ENCODE measurements at regions not wholly inside any gene's neighbourhood (a gene's known extent, or its start where the extent isn't known, plus 50 kb on each side); places are given as distances from the start of the nearest gene placed in this dataset.

GRCh38 chr2:181128199-181128598 is 147.8 kb downstream of the UBE2E3 start (continued):
- TF ChIP-seq, protein P1, sequence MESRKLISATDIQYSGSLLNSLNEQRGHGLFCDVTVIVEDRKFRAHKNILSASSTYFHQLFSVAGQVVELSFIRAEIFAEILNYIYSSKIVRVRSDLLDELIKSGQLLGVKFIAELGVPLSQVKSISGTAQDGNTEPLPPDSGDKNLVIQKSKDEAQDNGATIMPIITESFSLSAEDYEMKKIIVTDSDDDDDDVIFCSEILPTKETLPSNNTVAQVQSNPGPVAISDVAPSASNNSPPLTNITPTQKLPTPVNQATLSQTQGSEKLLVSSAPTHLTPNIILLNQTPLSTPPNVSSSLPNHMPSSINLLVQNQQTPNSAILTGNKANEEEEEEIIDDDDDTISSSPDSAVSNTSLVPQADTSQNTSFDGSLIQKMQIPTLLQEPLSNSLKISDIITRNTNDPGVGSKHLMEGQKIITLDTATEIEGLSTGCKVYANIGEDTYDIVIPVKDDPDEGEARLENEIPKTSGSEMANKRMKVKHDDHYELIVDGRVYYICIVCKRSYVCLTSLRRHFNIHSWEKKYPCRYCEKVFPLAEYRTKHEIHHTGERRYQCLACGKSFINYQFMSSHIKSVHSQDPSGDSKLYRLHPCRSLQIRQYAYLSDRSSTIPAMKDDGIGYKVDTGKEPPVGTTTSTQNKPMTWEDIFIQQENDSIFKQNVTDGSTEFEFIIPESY (IDR thresholded peaks at IDR 0.05) = no peak
- TF ChIP-seq JUND (IDR thresholded peaks at IDR 0.05) = no peak
- TF ChIP-seq, protein P2, sequence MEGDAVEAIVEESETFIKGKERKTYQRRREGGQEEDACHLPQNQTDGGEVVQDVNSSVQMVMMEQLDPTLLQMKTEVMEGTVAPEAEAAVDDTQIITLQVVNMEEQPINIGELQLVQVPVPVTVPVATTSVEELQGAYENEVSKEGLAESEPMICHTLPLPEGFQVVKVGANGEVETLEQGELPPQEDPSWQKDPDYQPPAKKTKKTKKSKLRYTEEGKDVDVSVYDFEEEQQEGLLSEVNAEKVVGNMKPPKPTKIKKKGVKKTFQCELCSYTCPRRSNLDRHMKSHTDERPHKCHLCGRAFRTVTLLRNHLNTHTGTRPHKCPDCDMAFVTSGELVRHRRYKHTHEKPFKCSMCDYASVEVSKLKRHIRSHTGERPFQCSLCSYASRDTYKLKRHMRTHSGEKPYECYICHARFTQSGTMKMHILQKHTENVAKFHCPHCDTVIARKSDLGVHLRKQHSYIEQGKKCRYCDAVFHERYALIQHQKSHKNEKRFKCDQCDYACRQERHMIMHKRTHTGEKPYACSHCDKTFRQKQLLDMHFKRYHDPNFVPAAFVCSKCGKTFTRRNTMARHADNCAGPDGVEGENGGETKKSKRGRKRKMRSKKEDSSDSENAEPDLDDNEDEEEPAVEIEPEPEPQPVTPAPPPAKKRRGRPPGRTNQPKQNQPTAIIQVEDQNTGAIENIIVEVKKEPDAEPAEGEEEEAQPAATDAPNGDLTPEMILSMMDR (IDR thresholded peaks at IDR 0.05; ENCODE audit: low read depth, low read length, missing input control) = no peak

DNA sequence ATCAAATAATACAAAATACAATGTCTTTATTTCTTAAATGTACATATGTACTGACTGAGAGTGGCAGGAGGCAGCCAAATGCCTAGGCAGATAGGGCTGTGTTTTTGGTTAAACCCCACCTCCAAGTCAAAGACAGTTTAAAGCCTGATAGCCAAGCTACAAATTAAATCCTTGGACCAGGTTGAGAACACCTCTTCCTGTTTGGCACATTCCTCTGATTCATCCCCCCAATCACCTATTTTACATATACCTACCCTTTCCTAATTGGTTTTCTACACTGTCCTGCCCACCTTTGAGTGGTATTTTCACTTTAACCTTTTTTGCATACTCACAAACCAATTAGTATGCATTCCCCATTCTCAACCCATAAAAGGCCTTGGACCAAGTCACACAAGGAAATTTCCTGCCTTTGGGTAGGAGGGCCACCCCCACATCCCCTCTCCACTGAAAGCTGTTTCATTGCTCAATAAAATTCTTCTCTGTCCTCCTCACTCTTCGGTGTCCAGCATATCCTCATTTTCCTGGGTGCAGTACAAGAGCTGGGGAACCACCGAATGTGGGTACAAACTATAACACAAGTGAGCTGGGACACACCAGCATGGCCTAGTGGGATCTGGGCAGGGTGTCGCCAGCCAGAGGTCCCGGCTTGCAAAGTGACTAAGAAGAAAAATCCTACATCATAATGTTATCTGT is 149.1 kb downstream of the UBE2E3 start:
- TF ChIP-seq, protein P2 (IDR thresholded peaks at IDR 0.05; ENCODE audit: low read depth, low read length, missing input control) = no peak
- TF ChIP-seq SP1 (IDR thresholded peaks at IDR 0.05) = no peak
- no peak for TF ChIP-seq FOXA1 (IDR thresholded peaks at IDR 0.05)
- TF ChIP-seq YY1 (IDR thresholded peaks at IDR 0.05) = no peak
- no peak for TF ChIP-seq RAD21 (IDR thresholded peaks at IDR 0.05)
- TF ChIP-seq MAX (IDR thresholded peaks at IDR 0.05) = no peak
- no peak for TF ChIP-seq FOXA2 (IDR thresholded peaks at IDR 0.05)
- no peak for TF ChIP-seq GABPA (IDR thresholded peaks at IDR 0.05 in 1 of 2, conservative IDR thresholded peaks at IDR 0.05 in 1 of 2)
- TF ChIP-seq RXRA (IDR thresholded peaks at IDR 0.05) = no peak
- no peak for TF ChIP-seq JUND (IDR thresholded peaks at IDR 0.05)
- no peak for TF ChIP-seq TAF1 (conservative IDR thresholded peaks at IDR 0.05)
- TF ChIP-seq ATF3 (IDR thresholded peaks at IDR 0.05) = no peak
- TF ChIP-seq, protein P1 (IDR thresholded peaks at IDR 0.05) = no peak
- TF ChIP-seq HNF4A (conservative IDR thresholded peaks at IDR 0.05) = no peak
- no peak for TF ChIP-seq EGR1 (IDR thresholded peaks at IDR 0.05; ENCODE audit: low read depth in 2 of 2)
- TF ChIP-seq NR2F2 (IDR thresholded peaks at IDR 0.05) = no peak
- H3K9me3 ChIP-seq (ENCODE audit: control insufficient read depth in 4 of 4, low read length in 3 of 4) = no peaks in the 10 kb centered on the region
- H3K4me3 ChIP-seq (ENCODE audit: low read depth in 1 of 3, low read length in 3 of 3) = no peak overlapping the region

More for the DNA sequence above, 149.1 kb downstream of the UBE2E3 start:
- H3K4me1 ChIP-seq (ENCODE audit: control insufficient read depth in 4 of 4, insufficient read depth in 4 of 4, low read length in 3 of 4) = no peaks in the 10 kb centered on the region
- DNase-seq (ENCODE audit: low spot score) = no peak
- H3K27me3 ChIP-seq (ENCODE audit: control insufficient read depth in 4 of 4, insufficient read depth in 4 of 4, low read length in 3 of 4) = no peaks in the 10 kb centered on the region
- no peak overlapping the region for H3K9ac ChIP-seq (ENCODE audit: low read depth in 1 of 2, low read length in 2 of 2)
- no peaks in the 10 kb centered on the region for H3K36me3 ChIP-seq (ENCODE audit: control insufficient read depth in 4 of 4, insufficient read depth in 3 of 4, low read depth in 1 of 4, low read length in 3 of 4)
- H3K27ac ChIP-seq (ENCODE audit: low read depth in 1 of 2, low read length in 2 of 2) = no peak overlapping the region
- WGBS = 84% methylated on average over 4 of the region's 4 CpGs
